ENCODE measurements at regions not wholly inside any gene's neighbourhood (a gene's known extent, or its start where the extent isn't known, plus 50 kb on each side); places are given as distances from the start of the nearest gene placed in this dataset.

- Histone ChIP-seq H3K36me3 (ENCODE audit: control insufficient read depth in 1 of 2, insufficient read depth in 2 of 2, low read length in 2 of 2) (no peaks in the 10 kb centered on the region), H3K4me3 (ENCODE audit: low read depth, low read length) (no peak overlapping the region), H3K9me3 (ENCODE audit: insufficient read depth, low read depth, low read length) (peaks cover 16% of the 10 kb centered on the region), H3K14ac (ENCODE audit: low read length) (no peak overlapping the region), H3K27me3 (ENCODE audit: insufficient read depth, low read length) (no peaks in the 10 kb centered on the region), H4K91ac (ENCODE audit: low read depth, low read length) (no peak overlapping the region), H3K9ac (ENCODE audit: low read length) (no peak overlapping the region), H2AFZ (ENCODE audit: insufficient read depth, low read length, poor library complexity) (no peak overlapping the region), H3K18ac (ENCODE audit: low read length) (no peak overlapping the region), H3K4me2 (ENCODE audit: low read length) (no peak overlapping the region), H2BK5ac (ENCODE audit: low read depth, low read length, poor library complexity) (no peak overlapping the region), H2BK12ac (ENCODE audit: low read length) (no peak overlapping the region), H4K8ac (ENCODE audit: low read depth, low read length) (no peak overlapping the region), H3K23ac (ENCODE audit: low read length) (no peak overlapping the region), H3K79me1 (ENCODE audit: low read length) (no peaks in the 10 kb centered on the region), H3K4me1 (ENCODE audit: control insufficient read depth in 1 of 2, insufficient read depth in 2 of 2, low read length in 2 of 2) (no peaks in the 10 kb centered on the region), H4K12ac (ENCODE audit: low read depth, low read length) (no peak overlapping the region), H3K27ac (ENCODE audit: low read depth, low read length) (no peak overlapping the region), H2AK5ac (ENCODE audit: low read length) (no peak overlapping the region), H3K4ac (ENCODE audit: low read depth, low read length) (no peak overlapping the region), H3K79me2 (ENCODE audit: control insufficient read depth, insufficient read depth, low read length, poor library complexity) (no peaks in the 10 kb centered on the region), H2BK120ac (ENCODE audit: insufficient read depth, low read length, poor library complexity) (no peak overlapping the region)
- no CpG with 5 or more reads among the region's 6 CpGs for WGBS (ENCODE audit: extremely low coverage, insufficient coverage, insufficient read length)
- DNase-seq = no peak
Measured at GRCh38 chr9:135330307-135330631, 149.3 kb upstream of the PPP1R26 start.

- no peaks in the 10 kb centered on the region for H3K4me1 ChIP-seq (ENCODE audit: control insufficient read depth in 1 of 2, insufficient read depth in 2 of 2, low read length in 2 of 2)
- no peak for DNase-seq
- H3K9ac ChIP-seq (ENCODE audit: low read length) = no peak overlapping the region
- H4K8ac ChIP-seq (ENCODE audit: low read depth, low read length) = no peak overlapping the region
- no peak overlapping the region for H2BK12ac ChIP-seq (ENCODE audit: low read length)
- no peak overlapping the region for H3K4me2 ChIP-seq (ENCODE audit: low read length)
- peaks cover 16% of the 10 kb centered on the region for H3K9me3 ChIP-seq (ENCODE audit: insufficient read depth, low read depth, low read length)
- no peak overlapping the region for H3K14ac ChIP-seq (ENCODE audit: low read length)
- H3K27me3 ChIP-seq (ENCODE audit: insufficient read depth, low read length) = no peaks in the 10 kb centered on the region
- H3K79me1 ChIP-seq (ENCODE audit: low read length) = no peaks in the 10 kb centered on the region
- H3K36me3 ChIP-seq (ENCODE audit: control insufficient read depth in 1 of 2, insufficient read depth in 2 of 2, low read length in 2 of 2) = no peaks in the 10 kb centered on the region
- H3K23ac ChIP-seq (ENCODE audit: low read length) = no peak overlapping the region
- H2BK5ac ChIP-seq (ENCODE audit: low read depth, low read length, poor library complexity) = no peak overlapping the region
- H4K12ac ChIP-seq (ENCODE audit: low read depth, low read length) = no peak overlapping the region
- H3K27ac ChIP-seq (ENCODE audit: low read depth, low read length) = no peak overlapping the region
- no CpG with 5 or more reads among the region's 14 CpGs for WGBS (ENCODE audit: extremely low coverage, insufficient coverage, insufficient read length)
- H2AFZ ChIP-seq (ENCODE audit: insufficient read depth, low read length, poor library complexity) = no peak overlapping the region
- H3K18ac ChIP-seq (ENCODE audit: low read length) = no peak overlapping the region
- no peak overlapping the region for H3K4ac ChIP-seq (ENCODE audit: low read depth, low read length)
- H3K79me2 ChIP-seq (ENCODE audit: control insufficient read depth, insufficient read depth, low read length, poor library complexity) = no peaks in the 10 kb centered on the region
- no peak overlapping the region for H4K91ac ChIP-seq (ENCODE audit: low read depth, low read length)
- no peak overlapping the region for H2AK5ac ChIP-seq (ENCODE audit: low read length)
- no peak overlapping the region for H2BK120ac ChIP-seq (ENCODE audit: insufficient read depth, low read length, poor library complexity)
- H3K4me3 ChIP-seq (ENCODE audit: low read depth, low read length) = peak overlapping the region; percentile 48
Measured at GRCh38 chr9:135330685-135331590, 148.6 kb upstream of the PPP1R26 start.

- Histone ChIP-seq H3K4me1 (ENCODE audit: control insufficient read depth in 1 of 2, insufficient read depth in 2 of 2, low read length in 2 of 2) (no peaks in the 10 kb centered on the region), H2BK12ac (ENCODE audit: low read length) (no peak overlapping the region), H2AK5ac (ENCODE audit: low read length) (no peak overlapping the region), H2BK5ac (ENCODE audit: low read depth, low read length, poor library complexity) (no peak overlapping the region), H3K4ac (ENCODE audit: low read depth, low read length) (no peak overlapping the region), H3K27ac (ENCODE audit: low read depth, low read length) (no peak overlapping the region), H3K79me2 (ENCODE audit: control insufficient read depth, insufficient read depth, low read length, poor library complexity) (no peaks in the 10 kb centered on the region), H3K9ac (ENCODE audit: low read length) (no peak overlapping the region), H2AFZ (ENCODE audit: insufficient read depth, low read length, poor library complexity) (no peak overlapping the region), H3K4me3 (ENCODE audit: low read depth, low read length) (no peak overlapping the region), H3K36me3 (ENCODE audit: control insufficient read depth in 1 of 2, insufficient read depth in 2 of 2, low read length in 2 of 2) (no peaks in the 10 kb centered on the region), H3K9me3 (ENCODE audit: insufficient read depth, low read depth, low read length) (peaks cover 14% of the 10 kb centered on the region), H4K91ac (ENCODE audit: low read depth, low read length) (no peak overlapping the region), H3K18ac (ENCODE audit: low read length) (no peak overlapping the region), H2BK120ac (ENCODE audit: insufficient read depth, low read length, poor library complexity) (no peak overlapping the region), H3K14ac (ENCODE audit: low read length) (no peak overlapping the region), H3K4me2 (ENCODE audit: low read length) (no peak overlapping the region), H3K79me1 (ENCODE audit: low read length) (no peaks in the 10 kb centered on the region), H3K23ac (ENCODE audit: low read length) (no peak overlapping the region), H4K12ac (ENCODE audit: low read depth, low read length) (no peak overlapping the region), H4K8ac (ENCODE audit: low read depth, low read length) (no peak overlapping the region), H3K27me3 (ENCODE audit: insufficient read depth, low read length) (no peaks in the 10 kb centered on the region)
- WGBS (ENCODE audit: extremely low coverage, insufficient coverage, insufficient read length) = no CpG with 5 or more reads among the region's 3 CpGs
- no peak for DNase-seq
Measured at GRCh38 chr9:135332516-135332915, 147.1 kb upstream of the PPP1R26 start.

GRCh38 chr9:135332979-135333748, 146.4 kb upstream of the PPP1R26 start:
- Histone ChIP-seq H3K4me2 (ENCODE audit: low read length) (no peak overlapping the region), H3K18ac (ENCODE audit: low read length) (no peak overlapping the region), H2BK12ac (ENCODE audit: low read length) (no peak overlapping the region), H2AK5ac (ENCODE audit: low read length) (no peak overlapping the region), H3K27me3 (ENCODE audit: insufficient read depth, low read length) (no peaks in the 10 kb centered on the region), H3K9ac (ENCODE audit: low read length) (no peak overlapping the region), H2AFZ (ENCODE audit: insufficient read depth, low read length, poor library complexity) (no peak overlapping the region), H3K4ac (ENCODE audit: low read depth, low read length) (no peak overlapping the region), H2BK5ac (ENCODE audit: low read depth, low read length, poor library complexity) (no peak overlapping the region), H3K36me3 (ENCODE audit: control insufficient read depth in 1 of 2, insufficient read depth in 2 of 2, low read length in 2 of 2) (no peaks in the 10 kb centered on the region), H3K4me1 (ENCODE audit: control insufficient read depth in 1 of 2, insufficient read depth in 2 of 2, low read length in 2 of 2) (no peaks in the 10 kb centered on the region), H3K23ac (ENCODE audit: low read length) (no peak overlapping the region), H3K79me1 (ENCODE audit: low read length) (no peaks in the 10 kb centered on the region), H4K91ac (ENCODE audit: low read depth, low read length) (no peak overlapping the region), H3K27ac (ENCODE audit: low read depth, low read length) (no peak overlapping the region), H3K79me2 (ENCODE audit: control insufficient read depth, insufficient read depth, low read length, poor library complexity) (no peaks in the 10 kb centered on the region), H4K12ac (ENCODE audit: low read depth, low read length) (no peak overlapping the region), H3K4me3 (ENCODE audit: low read depth, low read length) (peak overlapping the region; percentile 42), H3K9me3 (ENCODE audit: insufficient read depth, low read depth, low read length) (peaks cover 12% of the 10 kb centered on the region), H4K8ac (ENCODE audit: low read depth, low read length) (no peak overlapping the region), H3K14ac (ENCODE audit: low read length) (no peak overlapping the region), H2BK120ac (ENCODE audit: insufficient read depth, low read length, poor library complexity) (no peak overlapping the region)
- no CpG with 5 or more reads among the region's 7 CpGs for WGBS (ENCODE audit: extremely low coverage, insufficient coverage, insufficient read length)
- DNase-seq = no peak

Measured in trophoblast cell (in vitro differentiated cells and primary cell).